ENCODE measurements at regions not wholly inside any gene's neighbourhood (a gene's known extent, or its start where the extent isn't known, plus 50 kb on each side); places are given as distances from the start of the nearest gene placed in this dataset.

GRCh38 chr3:190209533-190209932 lies 88.8 kb upstream of the P3H2 start:
- TF ChIP-seq POLR2A (IDR thresholded peaks at IDR 0.05) = no peak
- no peak for TF ChIP-seq CTCF (IDR thresholded peaks at IDR 0.05)
